ENCODE measurements at regions not wholly inside any gene's neighbourhood (a gene's known extent, or its start where the extent isn't known, plus 50 kb on each side); places are given as distances from the start of the nearest gene placed in this dataset.

DNA sequence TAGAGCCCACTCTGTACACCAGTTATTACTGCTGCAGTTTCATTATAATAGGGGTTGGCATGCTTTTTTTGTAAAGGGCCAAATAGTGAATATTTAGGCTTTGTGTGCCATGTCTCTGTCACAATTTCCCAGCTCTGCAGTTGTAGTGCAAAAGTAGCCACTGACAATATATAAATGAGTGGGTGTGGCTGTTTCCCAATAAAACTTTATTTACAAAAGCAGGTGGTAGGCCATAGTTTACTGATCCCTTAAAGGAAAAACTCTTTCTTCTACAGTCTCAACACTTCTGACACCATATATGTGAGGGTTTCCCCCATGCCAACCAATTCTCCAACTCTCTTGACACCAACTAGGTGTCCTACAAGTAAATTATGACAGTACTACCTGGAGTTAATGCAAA lies 110.2 kb upstream of the NAP1L1 start:
- no peak for TF ChIP-seq Cebpa-rat (IDR thresholded peaks at IDR 0.05)
- Histone ChIP-seq H3K27ac (no peak overlapping the region), H3K9me3 (replicated peaks in 1 of 11) (peaks cover 18 to 33% (median 20%) of the 10 kb centered on the region in 11 experiments), H3K9ac (no peak overlapping the region), H3K4me3 (no peak overlapping the region), H3K4me1 (peaks cover 0 to 7% (median 0%) of the 10 kb centered on the region in 10 experiments; a peak in 1 of 20 replicates), H3K36me3 (no peaks in the 10 kb centered on the region), H3K4me2 (no peak overlapping the region), H4K20me1 (no peaks in the 10 kb centered on the region), H3K27me3 (no peaks in the 10 kb centered on the region)

DNA sequence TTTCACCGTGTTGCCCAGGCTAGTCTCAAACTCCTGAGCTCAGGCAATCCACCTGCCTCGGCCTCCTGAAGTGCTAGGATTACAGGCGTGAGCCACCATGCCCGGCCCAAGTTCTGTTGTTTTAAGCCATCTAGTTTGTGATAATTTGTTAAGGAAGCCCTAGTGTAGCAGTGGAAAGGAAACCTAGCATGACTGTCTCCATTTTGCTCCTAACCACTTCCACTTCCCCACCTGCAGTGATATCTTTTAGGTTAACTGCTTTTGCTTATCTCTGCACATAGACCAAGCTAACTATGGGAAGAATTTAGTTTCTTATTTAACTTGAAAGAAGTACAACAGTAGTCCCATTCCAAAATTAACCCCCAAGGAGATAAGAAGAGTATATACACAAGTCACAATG lies 109.5 kb upstream of the NAP1L1 start:
- H4K20me1 ChIP-seq = no peaks in the 10 kb centered on the region
- no peak overlapping the region for H3K4me3 ChIP-seq
- H3K9ac ChIP-seq = no peak overlapping the region
- no peaks in the 10 kb centered on the region for H3K27me3 ChIP-seq
- no peak overlapping the region for H3K27ac ChIP-seq
- H3K36me3 ChIP-seq = no peaks in the 10 kb centered on the region
- H3K9me3 ChIP-seq (replicated peaks in 1 of 11) = peaks cover 10 to 26% (median 13%) of the 10 kb centered on the region in 11 experiments
- no peak for TF ChIP-seq Cebpa-rat (IDR thresholded peaks at IDR 0.05)
- peaks cover 0 to 7% (median 0%) of the 10 kb centered on the region in 10 experiments; a peak in 1 of 20 replicates for H3K4me1 ChIP-seq
- no peak overlapping the region for H3K4me2 ChIP-seq

DNA sequence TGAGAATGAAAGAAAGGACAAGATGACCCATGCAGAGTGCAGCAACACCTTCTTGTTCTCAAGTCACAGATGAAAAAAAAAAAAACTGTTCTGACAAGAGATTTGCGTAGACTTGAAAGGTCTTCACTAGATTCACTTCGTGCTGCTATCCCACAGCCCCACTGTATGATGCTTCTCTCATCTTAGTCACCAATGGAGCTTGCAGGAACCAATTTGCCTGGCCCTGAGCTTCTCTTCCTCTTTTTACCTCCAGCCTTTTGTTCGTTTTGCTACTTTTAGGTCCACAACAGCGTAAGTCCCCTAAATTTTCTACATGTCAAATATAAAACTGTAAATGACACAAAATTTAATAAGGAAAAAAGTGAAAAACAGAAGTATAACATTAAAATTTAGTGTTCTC lies 107.9 kb upstream of the NAP1L1 start:
- no peak overlapping the region for H3K4me3 ChIP-seq
- H3K27me3 ChIP-seq = no peaks in the 10 kb centered on the region
- no peak overlapping the region for H3K4me2 ChIP-seq
- TF ChIP-seq Cebpa-rat (IDR thresholded peaks at IDR 0.05) = no peak
- peaks cover 0 to 7% (median 0%) of the 10 kb centered on the region in 10 experiments; a peak in 1 of 20 replicates for H3K4me1 ChIP-seq
- H3K9ac ChIP-seq = no peak overlapping the region
- H4K20me1 ChIP-seq = no peaks in the 10 kb centered on the region
- no peak overlapping the region for H3K27ac ChIP-seq
- H3K36me3 ChIP-seq = no peaks in the 10 kb centered on the region
- peaks cover 0 to 10% (median 0%) of the 10 kb centered on the region in 11 experiments; a peak in 7 of 22 replicates for H3K9me3 ChIP-seq (replicated peaks in 1 of 11)

DNA sequence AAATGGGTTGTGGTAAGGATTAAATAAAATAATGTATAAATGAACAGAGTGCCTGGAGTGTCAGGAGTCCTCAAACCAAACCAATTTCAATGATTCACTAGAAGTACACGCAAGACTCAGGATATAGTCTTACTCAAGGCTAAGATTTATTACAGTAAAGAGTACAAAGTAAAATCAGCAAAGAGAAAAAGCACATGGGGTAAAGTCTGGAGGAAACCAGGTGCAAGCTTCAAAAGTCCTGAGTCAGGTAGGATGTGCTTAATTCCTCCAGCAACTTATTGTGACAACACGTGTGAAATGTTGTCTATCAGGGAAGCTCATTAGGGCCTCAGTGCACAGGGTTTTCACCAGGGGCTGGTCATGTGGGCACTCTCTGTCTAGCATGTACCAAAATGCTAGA lies 105.8 kb upstream of the NAP1L1 start:
- Histone ChIP-seq H3K27me3 (no peaks in the 10 kb centered on the region), H3K36me3 (no peaks in the 10 kb centered on the region), H3K4me3 (no peak overlapping the region), H3K4me1 (peaks cover 0 to 11% (median 2%) of the 10 kb centered on the region in 10 experiments; a peak in 4 of 20 replicates), H3K9ac (no peak overlapping the region), H4K20me1 (no peaks in the 10 kb centered on the region), H3K4me2 (no peak overlapping the region), H3K9me3 (replicated peaks in 1 of 11) (no peaks in the 10 kb centered on the region), H3K27ac (no peak overlapping the region)
- TF ChIP-seq Cebpa-rat (IDR thresholded peaks at IDR 0.05) = no peak

DNA sequence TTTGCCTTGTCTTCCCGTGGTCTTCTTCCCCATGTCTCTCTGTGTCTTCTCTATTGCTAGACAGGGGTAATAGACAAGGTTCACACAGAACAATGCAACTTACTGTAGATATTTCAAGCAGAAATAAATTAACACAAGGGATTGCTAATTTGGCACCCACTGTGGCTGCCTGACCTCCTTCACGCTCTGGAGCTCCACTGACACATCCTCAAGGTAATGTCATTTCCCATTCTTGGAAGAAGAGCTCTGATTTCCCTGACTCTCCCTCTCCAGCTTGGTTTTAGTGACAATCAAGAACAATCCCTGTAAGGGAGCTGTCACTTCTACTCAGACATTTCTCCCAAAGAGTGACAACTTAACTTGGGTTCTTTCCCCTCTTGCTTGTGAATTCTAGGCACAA lies 105.4 kb upstream of the NAP1L1 start:
- Histone ChIP-seq H3K4me2 (no peak overlapping the region), H3K4me3 (no peak overlapping the region), H3K9me3 (replicated peaks in 1 of 11) (no peaks in the 10 kb centered on the region), H3K36me3 (no peaks in the 10 kb centered on the region), H3K27me3 (no peaks in the 10 kb centered on the region), H3K4me1 (peaks cover 0 to 11% (median 2%) of the 10 kb centered on the region in 10 experiments; a peak in 4 of 20 replicates), H3K9ac (no peak overlapping the region), H3K27ac (no peak overlapping the region), H4K20me1 (no peaks in the 10 kb centered on the region)
- no peak for TF ChIP-seq Cebpa-rat (IDR thresholded peaks at IDR 0.05)

DNA sequence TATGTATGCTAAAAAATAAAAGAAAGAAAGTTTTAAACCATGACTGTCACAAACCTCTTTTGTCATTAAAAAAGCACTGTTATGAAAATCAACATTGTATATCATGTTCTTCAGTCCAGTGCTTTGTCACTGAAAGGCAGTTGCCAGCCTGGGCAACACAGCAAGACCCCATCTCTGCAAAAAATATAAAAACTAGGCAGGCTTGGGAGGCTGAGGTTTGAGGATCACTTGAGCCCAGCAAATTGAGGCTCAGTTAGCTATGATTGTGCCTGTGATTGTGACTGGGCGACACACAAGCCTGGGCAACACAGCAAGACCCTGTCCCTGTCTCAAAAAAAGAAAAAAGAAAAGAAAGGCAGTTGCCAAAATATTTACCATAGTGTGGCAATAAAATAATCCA lies 102.7 kb upstream of the NAP1L1 start:
- Histone ChIP-seq H3K9ac (no peak overlapping the region), H4K20me1 (no peaks in the 10 kb centered on the region), H3K4me3 (no peak overlapping the region), H3K27me3 (no peaks in the 10 kb centered on the region), H3K4me2 (no peak overlapping the region), H3K9me3 (replicated peaks in 1 of 11) (no peaks in the 10 kb centered on the region), H3K4me1 (peaks cover 0 to 24% (median 11%) of the 10 kb centered on the region in 10 experiments; a peak in 10 of 20 replicates), H3K36me3 (no peaks in the 10 kb centered on the region), H3K27ac (no peak overlapping the region)
- no peak for TF ChIP-seq Cebpa-rat (IDR thresholded peaks at IDR 0.05)

DNA sequence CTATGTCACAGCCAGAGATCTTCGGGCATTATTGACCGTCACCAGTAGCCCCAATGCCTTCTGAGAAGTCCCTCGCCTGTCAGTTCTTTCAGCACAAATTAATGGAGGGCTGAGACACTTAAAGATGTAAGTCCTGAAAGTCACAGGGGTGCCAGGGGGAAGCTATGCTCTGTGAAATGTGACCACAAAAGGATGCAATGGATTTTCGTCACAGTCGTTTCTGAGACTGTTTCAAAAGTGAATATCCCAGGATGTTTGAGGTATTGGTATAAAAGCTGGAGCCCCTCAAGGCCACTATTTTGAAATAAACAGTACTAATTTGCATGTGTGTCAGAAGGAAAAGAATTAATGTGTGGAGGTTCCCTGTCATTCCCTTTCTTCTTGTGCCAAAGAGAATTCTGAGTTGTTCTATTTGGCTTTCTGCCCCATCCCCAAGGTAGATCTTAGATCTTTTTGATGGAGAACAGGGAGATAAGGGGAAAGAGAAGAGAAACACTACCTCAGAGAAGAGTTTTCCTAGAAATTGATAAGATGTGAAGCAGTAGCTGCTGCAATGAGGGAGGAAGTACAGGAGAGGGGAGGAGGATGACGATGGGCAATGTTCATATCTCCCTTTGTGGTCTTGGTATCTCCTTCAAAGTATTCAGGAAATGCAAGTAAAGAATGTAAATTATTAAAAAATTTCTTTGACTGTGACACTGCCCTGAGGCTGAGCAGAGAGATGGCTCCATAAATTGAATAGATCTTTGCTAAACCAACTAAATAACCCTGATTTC lies 101.8 kb upstream of the NAP1L1 start:
- H3K4me1 ChIP-seq = peaks cover 0 to 24% (median 11%) of the 10 kb centered on the region in 10 experiments; a peak in 10 of 20 replicates
- H3K4me2 ChIP-seq = peak overlapping the region in 5 of 11 experiments; percentile 7 to 35 (median 26); a peak in 6 of 22 replicates
- H3K27ac ChIP-seq = no peak overlapping the region
- no peak overlapping the region for H3K9ac ChIP-seq
- no peaks in the 10 kb centered on the region for H3K9me3 ChIP-seq (replicated peaks in 1 of 11)
- H4K20me1 ChIP-seq = no peaks in the 10 kb centered on the region
- H3K36me3 ChIP-seq = no peaks in the 10 kb centered on the region
- no peak for TF ChIP-seq Cebpa-rat (IDR thresholded peaks at IDR 0.05)
- no peaks in the 10 kb centered on the region for H3K27me3 ChIP-seq
- H3K4me3 ChIP-seq = no peak overlapping the region

DNA sequence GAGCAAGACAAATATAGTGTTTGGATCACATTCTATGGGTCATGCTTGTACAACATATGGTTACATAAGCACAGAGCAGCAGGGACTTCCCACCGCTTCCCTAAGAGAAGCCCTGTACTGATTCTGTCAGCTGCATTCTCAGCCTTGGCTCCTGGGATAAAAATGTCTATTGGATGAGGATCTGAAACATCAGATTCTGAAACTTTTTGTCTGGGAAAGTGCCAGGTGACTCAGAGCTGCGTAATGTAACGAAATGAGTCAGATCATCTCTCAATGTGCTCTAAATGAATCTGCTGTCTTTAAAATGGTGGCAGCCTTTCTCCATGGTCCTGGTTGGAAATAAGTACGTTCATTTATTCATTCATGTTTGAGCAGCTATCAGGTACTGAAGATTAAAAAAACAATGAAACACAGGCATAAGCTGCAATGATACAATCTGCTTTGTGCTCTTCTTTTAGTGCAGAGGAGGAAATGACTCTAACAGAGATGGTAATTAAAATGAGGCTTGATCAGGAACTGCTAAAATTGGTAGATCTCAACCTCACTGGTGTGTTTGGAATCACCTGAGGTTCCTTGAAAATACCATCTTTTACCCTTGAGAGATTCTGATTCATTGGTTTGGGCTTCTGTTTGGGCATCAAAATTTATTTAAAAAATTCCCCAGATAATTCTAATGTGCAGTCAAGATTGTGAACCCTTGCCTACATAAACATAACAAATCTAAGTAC lies 99.1 kb upstream of the NAP1L1 start:
- no peaks in the 10 kb centered on the region for H3K9me3 ChIP-seq (replicated peaks in 1 of 11)
- H3K27ac ChIP-seq = peak overlapping the region in 2 of 11 experiments; percentile 3 to 25; a peak in 2 of 22 replicates
- no peak overlapping the region for H3K4me3 ChIP-seq
- no peak for TF ChIP-seq Cebpa-rat (IDR thresholded peaks at IDR 0.05)
- H3K9ac ChIP-seq = no peak overlapping the region
- no peaks in the 10 kb centered on the region for H3K36me3 ChIP-seq
- H3K4me1 ChIP-seq = peaks cover 0 to 24% (median 11%) of the 10 kb centered on the region in 10 experiments; a peak in 10 of 20 replicates
- H3K4me2 ChIP-seq = peak overlapping the region in 6 of 11 experiments; percentile 2 to 52 (median 26); a peak in 9 of 22 replicates
- no peaks in the 10 kb centered on the region for H3K27me3 ChIP-seq
- no peaks in the 10 kb centered on the region for H4K20me1 ChIP-seq
